RWPE1 (cell line): ENCODE measurements at regions not wholly inside any gene's neighbourhood (a gene's known extent, or its start where the extent isn't known, plus 50 kb on each side); places are given as distances from the start of the nearest gene placed in this dataset.

Source experiments
- CTCF ChIA-PET: fragments of 350-600 bp; sonication (Branson Sonifier 250); formaldehyde crosslinking; extraction: SDS; loops from one replicate; lab custom pipeline; 2021; lab: Yijun Ruan, JAX
- POLR2A ChIA-PET: fragments of 400-600 bp; formaldehyde crosslinking; extraction: SDS; loops from one replicate; lab custom pipeline; 2020; ENCODE audit warnings: antibody characterized with exemption; ENCODE audit not compliant: low non-redundant PET; lab: Yijun Ruan, JAX
- DNase-seq: peaks from one replicate; pipeline ENCODE4 v3.0.0; 2012; ENCODE audit warnings: low spot score
- H3K27ac ChIP-seq: fragments of 450-650 bp; 2 replicates; pipeline ENCODE4 v1.5.1; 2017
- CTCF ChIP-seq: fragments of 450-650 bp; conservative IDR thresholded peaks from 2 replicates; pipeline ENCODE4 v1.5.1; 2017; ENCODE audit warnings: low read depth, mild to moderate bottlenecking

GRCh38 chr4:164462471-164462870 is 291.5 kb upstream of the SMIM31 start:
- ChIA-PET CTCF (interaction anchor here (0.7 kb wide), 1 partner anchor 74 kb away, joined by 5 read pairs; no protein-coding TSS in a partner anchor), POLR2A (no interaction called here)
- TF ChIP-seq CTCF = no peak

GRCh38 chr4:164464313-164464712 is 289.6 kb upstream of the SMIM31 start:
- no peak overlapping the region for H3K27ac ChIP-seq
- no peak for DNase-seq
- ChIA-PET POLR2A (no interaction called here), CTCF (no interaction called here)
- no peak for TF ChIP-seq CTCF

More at GRCh38 chr4:164462471-164462870, 291.5 kb upstream of the SMIM31 start:
- H3K27ac ChIP-seq = no peak overlapping the region
- DNase-seq = no peak

DNA sequence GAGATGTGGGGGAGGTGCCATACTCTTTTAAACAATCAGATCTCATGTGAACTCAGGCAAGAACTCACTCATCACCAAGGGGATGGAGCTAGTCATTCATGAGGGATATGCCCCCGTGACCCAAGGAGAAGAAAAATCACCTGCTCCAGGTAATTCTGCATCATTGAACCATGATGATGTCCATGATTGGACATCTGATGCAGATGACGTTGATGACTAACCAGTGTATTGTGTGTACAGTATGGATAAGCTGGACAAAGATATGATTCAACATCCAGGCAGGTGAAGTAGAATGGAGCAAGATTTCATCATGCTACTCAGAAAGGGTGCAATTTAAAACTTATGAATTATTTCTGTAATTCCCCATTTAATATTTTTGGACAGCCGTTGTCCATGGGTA is 286.4 kb upstream of the SMIM31 start:
- no peak overlapping the region for H3K27ac ChIP-seq
- peak; percentile 16 for DNase-seq
- ChIA-PET CTCF (interaction anchor here (0.9 kb wide), 1 partner anchor 264 kb away, joined by 4 read pairs; no protein-coding TSS in a partner anchor), POLR2A (no interaction called here)
- no peak for TF ChIP-seq CTCF

GRCh38 chr4:164481306-164482091 is 272.4 kb upstream of the SMIM31 start:
- ChIA-PET POLR2A (no interaction called here), CTCF (no interaction called here)
- no peak for TF ChIP-seq CTCF
- DNase-seq = no peak
- H3K27ac ChIP-seq = no peak overlapping the region

DNA sequence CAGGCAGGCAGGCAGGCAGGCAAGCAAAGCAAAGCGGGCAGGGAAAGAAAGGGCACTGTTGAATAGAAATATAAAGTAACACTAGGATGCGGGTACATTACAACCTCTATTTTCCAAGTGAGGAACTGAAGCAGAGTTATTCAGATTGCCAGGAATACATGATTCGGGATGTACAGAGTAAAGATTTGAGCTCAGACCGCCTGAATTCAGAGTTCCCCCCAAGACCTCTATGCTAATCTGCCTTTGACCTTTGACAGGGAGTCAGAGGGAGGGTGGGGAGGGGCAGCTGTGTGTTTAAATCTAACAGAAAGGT is 271.9 kb upstream of the SMIM31 start:
- ChIA-PET POLR2A (no interaction called here), CTCF (no interaction called here)
- H3K27ac ChIP-seq = no peak overlapping the region
- TF ChIP-seq CTCF = no peak
- DNase-seq = no peak

GRCh38 chr4:164482758-164483157 is 271.2 kb upstream of the SMIM31 start:
- CTCF ChIA-PET = interaction anchor here (0.6 to 0.7 kb wide), 2 partner anchors 102 to 1352 kb away, joined by 3 to 5 read pairs; no protein-coding TSS in a partner anchor
- DNase-seq = no peak
- POLR2A ChIA-PET = no interaction called here
- TF ChIP-seq CTCF = no peak
- H3K27ac ChIP-seq = no peak overlapping the region
